AG20443 (cell line): ENCODE measurements at regions not wholly inside any gene's neighbourhood (a gene's known extent, or its start where the extent isn't known, plus 50 kb on each side); places are given as distances from the start of the nearest gene placed in this dataset.

Source experiments
- DNase-seq: peaks from one replicate; pipeline ENCODE4 v3.0.0; 2012; ENCODE audit warnings: low spot score, mixed read lengths

DNA sequence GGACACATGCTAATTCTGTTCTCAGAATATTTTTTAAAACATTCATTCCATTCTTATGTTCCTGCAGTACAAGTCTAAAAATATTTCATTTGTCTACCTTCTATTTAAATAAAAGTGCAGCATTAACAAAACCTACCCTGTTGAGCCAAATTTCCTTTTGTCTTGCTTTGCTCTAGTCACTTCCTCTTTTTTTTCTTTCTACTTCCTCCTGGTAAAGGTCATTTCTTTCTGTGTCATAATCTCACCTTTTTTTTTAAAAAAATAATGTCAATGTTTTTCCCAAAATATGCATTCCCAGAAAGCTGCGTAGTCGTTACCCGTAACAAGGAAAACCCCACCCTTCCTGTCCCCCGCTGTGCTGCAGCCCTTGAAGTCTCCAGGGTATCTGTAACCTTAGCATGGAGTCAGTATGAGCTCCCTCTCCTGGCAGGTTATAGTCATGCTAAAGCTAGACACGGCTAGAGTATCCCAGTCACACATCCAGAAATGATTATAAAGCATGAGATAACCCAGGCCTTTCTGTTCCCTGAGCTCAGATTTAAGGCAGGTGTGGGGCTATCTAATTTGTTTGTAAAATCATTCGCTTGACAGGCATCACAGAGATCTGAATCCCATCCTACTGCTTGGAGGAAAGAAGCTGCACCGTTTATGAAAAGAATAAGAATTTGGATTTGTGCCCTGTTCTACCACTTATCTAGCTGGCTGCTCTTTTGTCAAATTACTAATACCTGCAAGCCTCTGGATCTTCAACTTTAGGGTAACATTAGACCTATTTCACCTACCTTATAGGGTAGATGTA is 51.1 kb upstream of the EED start:
- peak; percentile 86 for DNase-seq

GRCh38 chr11:86192519-86193257 is 51.9 kb upstream of the EED start:
- no peak for DNase-seq

DNA sequence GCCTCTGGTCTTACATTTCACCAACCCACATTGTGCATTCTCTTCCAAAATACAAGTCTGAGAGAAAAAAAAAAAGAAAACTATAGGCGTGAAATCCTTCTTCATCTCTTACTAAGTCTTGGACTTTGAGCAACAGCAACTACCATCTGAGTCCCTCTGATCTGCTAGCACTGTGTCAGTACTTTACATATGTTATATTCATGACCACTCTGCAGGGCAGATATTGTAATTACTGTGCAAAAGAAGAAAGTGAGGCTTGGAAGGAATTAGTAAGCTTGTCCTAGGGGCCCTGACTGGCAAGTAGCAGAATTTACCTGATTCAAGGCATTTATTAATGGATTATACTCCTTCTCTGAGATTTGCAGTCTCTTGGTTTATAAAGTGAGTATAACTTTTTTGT is 52.7 kb upstream of the EED start:
- DNase-seq = no peak

GRCh38 chr11:86187027-86187426 is 57.5 kb upstream of the EED start:
- no peak for DNase-seq

DNA sequence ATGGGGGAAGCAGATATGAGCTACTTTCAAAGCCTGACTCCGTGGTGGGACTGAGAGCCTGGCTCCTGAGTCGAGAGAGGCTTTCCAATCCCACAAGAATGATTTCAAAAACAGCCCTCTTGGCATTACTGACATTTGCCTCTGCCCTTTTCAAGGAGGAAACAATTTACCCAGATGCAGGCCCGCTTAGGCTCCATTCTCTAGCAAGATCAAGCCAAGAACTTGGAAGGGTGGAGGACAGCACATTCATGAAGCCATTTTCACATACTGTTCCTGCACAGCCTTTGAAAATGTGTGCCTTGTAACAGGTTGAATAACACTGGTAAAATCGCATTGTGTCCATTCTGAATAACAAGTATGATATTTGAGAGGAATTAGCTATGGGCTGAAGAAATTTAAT is 58.2 kb upstream of the EED start:
- no peak for DNase-seq

DNA sequence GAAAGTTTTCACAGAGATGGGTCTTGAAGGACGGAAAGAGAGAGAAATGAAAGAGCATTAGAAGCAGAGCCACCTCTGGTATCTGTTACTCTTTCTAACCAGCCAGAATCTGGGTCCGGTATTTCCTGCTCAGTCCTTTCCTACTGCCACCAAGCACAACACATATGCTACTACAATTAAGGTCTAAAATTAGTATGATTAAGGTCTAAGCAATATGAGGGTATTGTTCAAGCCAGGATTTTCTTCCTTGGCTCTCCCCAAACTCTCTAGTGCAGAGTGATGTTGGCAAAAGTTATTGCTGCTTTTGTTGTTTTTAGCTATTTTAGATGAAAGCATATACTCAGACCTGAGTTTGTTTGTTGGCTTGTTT is 59.2 kb upstream of the EED start:
- no peak for DNase-seq

DNA sequence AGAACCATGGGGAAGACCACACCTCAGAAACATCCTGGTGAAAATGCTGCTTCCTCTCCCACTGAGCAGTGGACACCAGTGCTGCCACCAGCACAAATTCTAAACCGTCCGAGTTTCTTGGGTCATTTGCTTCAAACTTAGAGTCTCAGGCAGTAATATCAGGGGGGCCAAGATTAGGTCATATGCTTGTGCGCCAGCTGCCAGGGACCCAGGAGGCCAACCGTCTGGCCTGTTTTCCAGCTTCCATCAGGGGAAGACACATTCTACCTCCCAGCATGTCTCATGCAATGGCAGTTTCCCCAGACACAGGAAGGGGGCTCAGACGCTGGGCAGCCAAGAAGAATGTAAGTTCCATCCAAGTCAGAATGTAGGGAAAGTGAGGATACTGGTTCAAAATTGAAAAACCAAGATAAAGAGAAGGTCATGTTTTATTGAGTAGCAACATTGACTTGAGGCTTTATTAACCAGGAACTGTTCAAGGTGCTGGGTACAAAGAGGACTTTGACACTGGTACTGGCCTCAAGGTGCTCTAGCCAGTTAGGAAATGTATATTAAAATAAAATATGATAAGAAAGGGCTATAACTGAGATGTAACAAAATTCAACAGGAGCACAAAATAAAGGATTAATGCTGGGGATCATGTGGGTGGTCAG is 59.7 kb upstream of the EED start:
- DNase-seq = no peak

- no peak for DNase-seq
Measured at GRCh38 chr11:86183694-86184093, 60.9 kb upstream of the EED start.

DNA sequence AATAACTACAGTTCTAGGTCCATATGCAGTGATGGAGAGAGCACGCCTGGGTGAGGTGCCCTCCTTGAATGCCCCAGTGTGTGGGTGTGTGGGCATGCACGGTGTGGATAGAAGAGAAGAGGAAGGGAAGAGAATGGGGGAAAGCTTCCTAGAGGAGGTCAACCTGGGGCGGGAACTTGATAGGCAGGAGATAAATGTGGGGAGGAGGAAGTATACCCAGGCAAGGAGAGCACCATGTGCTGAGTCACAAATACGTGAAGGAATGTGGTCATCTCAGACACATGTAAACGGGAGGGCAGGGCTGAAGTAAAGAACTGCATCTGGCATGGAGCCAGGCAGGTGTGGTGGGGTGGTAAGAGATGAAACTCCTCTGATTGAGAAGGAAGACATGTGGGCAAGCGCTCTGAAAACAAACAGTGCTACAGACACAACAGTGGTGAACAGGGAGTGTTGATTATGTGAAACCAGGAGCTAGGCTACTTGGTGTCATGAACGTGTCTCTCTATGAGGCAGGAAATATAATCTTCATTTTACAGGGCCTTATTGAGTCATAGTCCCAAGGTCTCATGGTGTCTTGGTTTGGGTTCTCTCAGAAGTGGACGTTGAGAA is 61.5 kb upstream of the EED start:
- DNase-seq = no peak

DNA sequence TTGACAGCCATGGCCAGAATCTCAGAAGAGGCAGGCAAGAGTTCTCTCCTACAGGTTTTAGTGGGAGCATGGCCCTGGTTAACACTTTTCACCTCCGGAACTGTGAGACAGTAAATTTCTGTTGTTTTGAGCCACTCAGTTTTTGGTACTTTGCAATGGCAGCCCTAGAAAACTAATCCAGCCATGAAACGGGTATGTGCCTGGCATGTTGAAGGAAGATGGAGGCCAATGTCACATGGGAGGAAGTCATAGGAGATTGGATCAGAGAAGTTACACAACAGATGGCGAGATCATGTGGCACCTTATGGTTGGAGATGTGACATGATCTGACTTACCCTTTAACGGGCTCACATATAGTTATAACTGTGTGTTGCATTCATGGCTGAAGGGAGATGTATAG is 63.2 kb upstream of the EED start:
- no peak for DNase-seq

DNA sequence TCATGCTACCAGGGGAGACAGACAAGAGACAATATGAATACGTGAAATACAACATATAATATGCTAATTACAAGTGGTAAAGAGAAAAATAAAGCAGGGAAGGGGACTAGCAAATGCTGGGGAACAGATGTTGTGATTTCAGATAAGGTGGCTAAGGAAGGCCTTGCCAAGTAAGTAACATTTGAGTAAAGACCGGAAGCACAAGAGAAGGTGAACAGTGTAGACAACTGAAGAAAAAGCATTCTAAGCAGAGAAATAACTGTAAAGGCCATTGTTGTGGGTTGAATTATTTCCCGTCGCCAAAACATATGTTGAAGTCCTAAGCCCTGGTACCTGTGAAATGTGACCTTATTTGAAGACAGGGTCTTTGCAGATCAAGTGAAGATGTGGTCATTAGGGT is 63.7 kb upstream of the EED start:
- no peak for DNase-seq

DNA sequence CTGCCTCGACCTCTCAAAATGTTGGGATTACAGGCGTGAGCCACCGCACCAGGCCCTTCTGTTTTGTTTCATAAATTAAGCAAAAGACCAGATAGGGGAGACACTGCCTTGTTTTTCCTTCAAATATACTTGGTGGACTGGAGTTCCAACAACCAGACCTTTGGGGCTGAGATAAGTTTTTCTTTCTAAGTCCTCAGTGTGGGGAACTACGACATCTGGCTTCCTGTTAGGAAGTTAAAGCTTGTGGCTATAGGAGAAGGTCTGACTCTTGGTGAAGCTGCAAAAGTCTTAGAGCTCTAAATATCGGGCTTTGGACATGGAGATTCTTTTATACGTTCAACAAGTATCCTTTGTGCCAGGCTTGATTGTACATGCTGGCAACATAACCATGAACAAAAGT is 64.1 kb upstream of the EED start:
- DNase-seq = no peak

DNA sequence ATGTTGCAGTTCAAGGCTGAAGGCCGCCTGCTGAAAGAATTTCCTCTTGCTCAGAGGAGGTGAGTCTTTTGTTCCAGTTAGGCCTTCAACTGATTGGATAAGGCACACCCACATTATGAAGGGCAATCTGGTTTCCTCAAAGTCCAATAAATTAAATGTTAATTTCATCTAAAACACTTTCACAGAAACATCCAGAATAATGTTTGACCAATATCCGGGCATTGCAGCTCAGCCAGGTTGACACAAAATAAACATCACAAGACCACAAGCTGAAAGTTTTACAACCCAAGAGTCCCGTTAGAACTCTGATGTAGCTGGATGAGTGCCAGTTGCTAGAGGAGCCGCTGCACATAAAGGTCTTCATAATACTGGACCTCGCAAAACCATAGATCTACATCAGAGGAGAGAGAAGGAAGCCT is 64.9 kb upstream of the EED start:
- no peak for DNase-seq

GRCh38 chr11:86177302-86177701 is 67.3 kb upstream of the EED start:
- DNase-seq = no peak

DNA sequence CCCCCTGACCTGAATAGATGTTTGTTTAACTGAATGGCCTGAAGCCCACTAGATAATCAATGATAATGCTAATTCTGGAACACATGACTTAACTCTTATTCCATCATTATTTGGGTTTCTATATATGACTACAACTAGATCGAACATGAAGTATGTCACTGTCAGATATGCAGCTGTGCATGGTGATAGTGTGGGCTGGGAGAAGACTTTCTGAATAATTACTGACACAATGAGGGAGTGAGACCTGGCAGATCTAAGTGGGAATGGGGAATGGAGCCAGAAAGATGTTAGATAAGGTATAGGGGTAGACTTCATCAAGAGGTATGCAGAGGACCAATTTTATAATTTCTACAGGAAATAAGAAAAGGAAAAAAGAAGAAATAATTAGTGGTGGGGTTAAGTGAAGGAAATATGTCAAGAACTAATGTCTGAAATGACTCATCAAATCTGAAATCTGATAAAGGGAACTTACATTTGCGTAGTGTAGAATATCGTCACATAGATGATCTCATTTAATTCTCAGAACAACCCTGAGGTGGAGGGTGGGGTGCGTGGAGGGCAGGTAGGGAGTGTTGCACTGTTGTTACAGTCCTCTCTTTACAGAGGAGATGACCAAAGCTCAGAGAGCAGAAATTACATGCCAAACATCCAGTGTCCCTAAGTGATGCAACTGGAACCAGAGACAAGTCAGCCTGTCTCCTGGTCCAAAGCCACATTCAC is 68.2 kb upstream of the EED start:
- no peak for DNase-seq

DNA sequence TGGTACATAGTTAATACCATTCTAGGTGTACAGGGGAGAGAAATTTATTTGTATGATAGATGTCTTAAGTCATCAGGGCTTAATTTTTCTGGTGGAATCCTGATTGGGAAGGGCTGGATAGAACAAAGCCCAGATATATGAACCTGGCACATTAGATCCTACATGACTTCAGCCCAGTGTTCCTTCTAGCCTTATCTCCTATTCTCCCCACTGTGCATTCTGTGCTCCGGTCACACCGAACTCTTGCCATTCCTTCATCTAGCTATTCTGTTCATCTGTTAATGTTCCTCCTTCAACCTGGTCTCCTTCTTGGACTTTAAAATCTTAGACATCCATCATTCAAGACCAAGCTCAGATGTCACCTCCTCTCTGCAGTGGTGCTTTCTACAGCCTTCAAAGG is 68.9 kb upstream of the EED start:
- DNase-seq = no peak

GRCh38 chr11:86175191-86175590 is 69.4 kb upstream of the EED start:
- DNase-seq = no peak

GRCh38 chr11:86174101-86175046 is 70.2 kb upstream of the EED start:
- DNase-seq = peak; percentile 94

- DNase-seq = no peak
Measured at GRCh38 chr11:86172894-86173293, 71.7 kb upstream of the EED start.

GRCh38 chr11:86171627-86172026 is 72.9 kb upstream of the EED start:
- no peak for DNase-seq
